ENCODE measurements at regions not wholly inside any gene's neighbourhood (a gene's known extent, or its start where the extent isn't known, plus 50 kb on each side); places are given as distances from the start of the nearest gene placed in this dataset.

GRCh38 chr4:187304133-187304532 lies 580.5 kb upstream of the FAT1 start:
- DNase-seq (ENCODE audit: insufficient read length, low spot score) = no peak
- FAIRE-seq = no peak
- no peak for TF ChIP-seq CTCF (IDR thresholded peaks at IDR 0.05; ENCODE audit: insufficient read depth, missing control alignments)

GRCh38 chr4:187307131-187307530 lies 583.5 kb upstream of the FAT1 start:
- DNase-seq (ENCODE audit: insufficient read length, low spot score) (no peak), FAIRE-seq (no peak)
- TF ChIP-seq CTCF (IDR thresholded peaks at IDR 0.05; ENCODE audit: insufficient read depth, missing control alignments) = no peak

GRCh38 chr4:187309456-187309855 lies 585.8 kb upstream of the FAT1 start:
- no peak for TF ChIP-seq CTCF (IDR thresholded peaks at IDR 0.05; ENCODE audit: insufficient read depth, missing control alignments)
- FAIRE-seq (no peak), DNase-seq (ENCODE audit: insufficient read length, low spot score) (no peak)

- no peak for TF ChIP-seq CTCF (IDR thresholded peaks at IDR 0.05; ENCODE audit: insufficient read depth, missing control alignments)
- FAIRE-seq = no peak
- no peak for DNase-seq (ENCODE audit: insufficient read length, low spot score)
Observed at GRCh38 chr4:187312299-187312698, 588.6 kb upstream of the FAT1 start.

- no peak for TF ChIP-seq CTCF (IDR thresholded peaks at IDR 0.05; ENCODE audit: insufficient read depth, missing control alignments)
- DNase-seq (ENCODE audit: insufficient read length, low spot score) = no peak
- no peak for FAIRE-seq
Observed at GRCh38 chr4:187317799-187318198, 594.1 kb upstream of the FAT1 start.

- no peak for DNase-seq (ENCODE audit: insufficient read length, low spot score)
- no peak for TF ChIP-seq CTCF (IDR thresholded peaks at IDR 0.05; ENCODE audit: insufficient read depth, missing control alignments)
- FAIRE-seq = no peak
Observed at GRCh38 chr4:187321711-187322110, 598.1 kb upstream of the FAT1 start.

- FAIRE-seq = no peak
- DNase-seq (ENCODE audit: insufficient read length, low spot score) = no peak
- no peak for TF ChIP-seq CTCF (IDR thresholded peaks at IDR 0.05; ENCODE audit: insufficient read depth, missing control alignments)
Observed at GRCh38 chr4:187332141-187332540, 608.5 kb upstream of the FAT1 start.
